ENCODE measurements at regions not wholly inside any gene's neighbourhood (a gene's known extent, or its start where the extent isn't known, plus 50 kb on each side); places are given as distances from the start of the nearest gene placed in this dataset.

- no peak for DNase-seq
- Histone ChIP-seq H3K4me1 (no peaks in the 10 kb centered on the region), H3K36me3 (ENCODE audit: control insufficient read depth, insufficient read depth, low read length) (no peaks in the 10 kb centered on the region), H3K27me3 (replicated peaks; ENCODE audit: control insufficient read depth, insufficient read depth, low read length) (no peaks in the 10 kb centered on the region), H3K4me3 (ENCODE audit: low read depth, low read length) (no peak overlapping the region), H3K9me3 (no peaks in the 10 kb centered on the region)
- Mint-ChIP-seq H3K9me3 (ENCODE audit: unreplicated experiment) (no peaks in the 10 kb centered on the region), H3K36me3 (ENCODE audit: insufficient read depth, unreplicated experiment) (peaks cover 4% of the 10 kb centered on the region), H3K4me3 (ENCODE audit: unreplicated experiment) (no peak overlapping the region), H3K27me3 (ENCODE audit: insufficient read depth, unreplicated experiment) (peaks cover 8% of the 10 kb centered on the region), H3K27ac (ENCODE audit: unreplicated experiment) (no peak overlapping the region), H3K4me1 (ENCODE audit: low read depth, unreplicated experiment) (no peaks in the 10 kb centered on the region)
- intact Hi-C loops (cut with micrococcal nuclease; ENCODE audit: unreplicated experiment) = no loop called here
- BruUV-seq (replicated peaks) = no TSS peak
- ChIA-PET CTCF (no interaction called here), POLR2A (no interaction called here)
- TF ChIP-seq CTCF (IDR thresholded peaks at IDR 0.05; ENCODE audit: insufficient read depth in 1 of 2, low read depth in 1 of 2, low read length in 1 of 2, severe bottlenecking in 1 of 2, unreplicated experiment in 1 of 2) = no peak
These were observed 78.9 kb upstream of the GZMB start for GRCh38 chr14:24712909-24713308.

- Mint-ChIP-seq H3K27ac (ENCODE audit: unreplicated experiment) (no peak overlapping the region), H3K4me1 (ENCODE audit: low read depth, unreplicated experiment) (no peaks in the 10 kb centered on the region), H3K27me3 (ENCODE audit: insufficient read depth, unreplicated experiment) (peaks cover 8% of the 10 kb centered on the region), H3K36me3 (ENCODE audit: insufficient read depth, unreplicated experiment) (peaks cover 4% of the 10 kb centered on the region), H3K9me3 (ENCODE audit: unreplicated experiment) (no peaks in the 10 kb centered on the region), H3K4me3 (ENCODE audit: unreplicated experiment) (no peak overlapping the region)
- Histone ChIP-seq H3K27me3 (replicated peaks; ENCODE audit: control insufficient read depth, insufficient read depth, low read length) (no peaks in the 10 kb centered on the region), H3K4me1 (no peaks in the 10 kb centered on the region), H3K36me3 (ENCODE audit: control insufficient read depth, insufficient read depth, low read length) (no peaks in the 10 kb centered on the region), H3K4me3 (ENCODE audit: low read depth, low read length) (no peak overlapping the region), H3K9me3 (no peaks in the 10 kb centered on the region)
- ChIA-PET CTCF (no interaction called here), POLR2A (no interaction called here)
- intact Hi-C loops (cut with micrococcal nuclease; ENCODE audit: unreplicated experiment) = no loop called here
- no TSS peak for BruUV-seq (replicated peaks)
- no peak for TF ChIP-seq CTCF (IDR thresholded peaks at IDR 0.05; ENCODE audit: insufficient read depth in 1 of 2, low read depth in 1 of 2, low read length in 1 of 2, severe bottlenecking in 1 of 2, unreplicated experiment in 1 of 2)
- DNase-seq = no peak
These were observed 78.4 kb upstream of the GZMB start for GRCh38 chr14:24712374-24712773.

- Histone ChIP-seq H3K27me3 (replicated peaks; ENCODE audit: control insufficient read depth, insufficient read depth, low read length) (no peaks in the 10 kb centered on the region), H3K9me3 (no peaks in the 10 kb centered on the region), H3K4me1 (no peaks in the 10 kb centered on the region), H3K36me3 (ENCODE audit: control insufficient read depth, insufficient read depth, low read length) (no peaks in the 10 kb centered on the region), H3K4me3 (ENCODE audit: low read depth, low read length) (no peak overlapping the region)
- no peak overlapping the region for H3K4me3 Mint-ChIP-seq (ENCODE audit: unreplicated experiment)
- no peaks in the 10 kb centered on the region for H3K4me1 Mint-ChIP-seq (ENCODE audit: low read depth, unreplicated experiment)
- peak; percentile 80 to 91 for TF ChIP-seq CTCF (IDR thresholded peaks at IDR 0.05; ENCODE audit: insufficient read depth in 1 of 2, low read depth in 1 of 2, low read length in 1 of 2, severe bottlenecking in 1 of 2, unreplicated experiment in 1 of 2)
- H3K36me3 Mint-ChIP-seq (ENCODE audit: insufficient read depth, unreplicated experiment) = peaks cover 2% of the 10 kb centered on the region
- peaks cover 9% of the 10 kb centered on the region for H3K27me3 Mint-ChIP-seq (ENCODE audit: insufficient read depth, unreplicated experiment)
- no peaks in the 10 kb centered on the region for H3K9me3 Mint-ChIP-seq (ENCODE audit: unreplicated experiment)
- POLR2A ChIA-PET = no interaction called here
- CTCF ChIA-PET = interaction anchor here (0.5 to 2.1 kb wide), 12 partner anchors 30 to 1365 kb away, joined by 3 to 11 read pairs (median 4); no protein-coding TSS in a partner anchor
- intact Hi-C loops (cut with micrococcal nuclease; ENCODE audit: unreplicated experiment) = loop anchor here (1.0 to 2.0 kb wide), 6 partner anchors 332 to 696 kb away; no protein-coding TSS in a partner anchor
- H3K27ac Mint-ChIP-seq (ENCODE audit: unreplicated experiment) = no peak overlapping the region
- no TSS peak for BruUV-seq (replicated peaks)
- peak; percentile 61 to 71 for DNase-seq
These were observed 76.6 kb upstream of the GZMB start for GRCh38 chr14:24710403-24711112.
